GM19025 (cell line): ENCODE measurements at regions not wholly inside any gene's neighbourhood (a gene's known extent, or its start where the extent isn't known, plus 50 kb on each side); places are given as distances from the start of the nearest gene placed in this dataset.
"Not testable (repeated sequence)": the region's sequence is repeated elsewhere in the genome, so short reads cannot be mapped to it uniquely, and the experiment has no call there.

Experiments
- ATAC-seq: cut with Tn5 transposase; IDR thresholded peaks from one replicate; pipeline ENCODE4 v1.9.1; 2021; ENCODE audit warnings: mild to moderate bottlenecking, low read depth, moderate library complexity; ENCODE audit not compliant: unreplicated experiment

DNA sequence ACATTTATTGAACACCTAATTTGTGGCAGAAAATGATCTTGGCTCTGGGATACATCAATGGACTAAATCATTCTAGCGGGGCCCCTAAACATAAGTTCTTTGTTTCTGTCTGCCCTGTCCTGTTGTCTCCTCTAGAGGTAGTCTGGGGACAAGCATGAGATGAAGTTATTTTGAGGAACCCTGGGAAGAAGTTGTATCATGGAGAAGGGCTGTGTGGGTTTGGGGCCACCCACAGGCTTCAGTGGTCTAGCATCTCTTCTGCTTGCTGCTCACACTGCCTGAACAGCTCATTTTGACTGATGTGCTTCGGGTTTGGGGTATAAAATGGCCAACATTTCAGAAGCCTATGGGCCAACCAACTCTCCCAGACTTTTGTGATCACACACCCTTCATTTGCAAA lies 50.3 kb upstream of the OSBPL11 start:
- ATAC-seq, result no peak

DNA sequence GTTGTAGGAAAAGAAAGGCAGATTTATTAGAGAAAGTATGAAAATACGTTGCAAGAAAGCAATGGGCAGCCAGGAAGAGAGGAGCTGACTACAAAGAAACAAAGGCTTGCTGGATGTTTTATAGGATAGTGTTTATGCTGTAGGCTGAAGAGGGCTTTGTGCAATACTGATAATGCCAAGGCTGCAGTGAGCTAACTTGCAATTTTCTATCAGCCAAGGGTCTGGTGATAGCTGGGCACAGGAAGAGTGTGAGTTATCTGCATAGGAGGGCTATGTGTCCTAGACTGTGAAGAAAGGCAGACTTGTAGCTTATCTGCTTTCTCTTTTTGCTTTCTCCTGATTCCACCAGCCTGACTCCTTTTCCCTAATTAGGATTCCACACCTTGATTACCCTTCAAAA lies 51.3 kb upstream of the OSBPL11 start:
- no peak for ATAC-seq

DNA sequence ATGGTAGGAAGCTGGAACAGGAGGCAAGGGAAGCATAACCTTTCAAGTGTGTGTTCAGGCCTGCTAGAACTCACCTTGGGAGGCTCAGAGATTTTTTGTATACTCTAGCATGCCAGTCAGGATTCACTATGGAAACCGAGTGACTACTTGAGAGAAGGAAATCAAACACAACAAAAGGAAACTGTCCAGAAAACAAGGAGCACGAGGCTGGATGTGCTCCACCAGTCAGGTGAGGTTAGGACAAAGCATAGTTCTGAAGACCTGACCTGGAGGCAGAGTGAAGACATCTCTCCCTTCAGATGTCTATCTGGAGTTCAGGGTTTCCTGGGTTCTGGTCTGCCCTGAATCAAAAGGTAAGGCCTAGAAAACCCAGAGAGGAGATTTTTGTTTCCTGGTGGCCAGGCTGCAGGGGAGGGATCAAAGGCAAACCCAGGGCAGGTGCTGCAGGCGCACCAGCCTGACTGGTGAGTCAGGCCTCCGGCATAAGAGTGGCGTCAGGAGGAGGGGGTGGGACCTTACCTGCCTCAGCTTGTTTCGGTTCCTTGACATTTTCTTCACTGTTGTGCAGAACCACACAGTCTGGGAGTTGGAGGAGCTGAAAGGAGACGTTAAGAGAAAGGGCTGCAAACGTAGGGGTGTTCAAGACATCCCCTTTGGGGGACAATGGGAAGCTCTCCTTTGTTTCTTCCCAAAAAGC lies 52.2 kb upstream of the OSBPL11 start:
- ATAC-seq, result no peak

DNA sequence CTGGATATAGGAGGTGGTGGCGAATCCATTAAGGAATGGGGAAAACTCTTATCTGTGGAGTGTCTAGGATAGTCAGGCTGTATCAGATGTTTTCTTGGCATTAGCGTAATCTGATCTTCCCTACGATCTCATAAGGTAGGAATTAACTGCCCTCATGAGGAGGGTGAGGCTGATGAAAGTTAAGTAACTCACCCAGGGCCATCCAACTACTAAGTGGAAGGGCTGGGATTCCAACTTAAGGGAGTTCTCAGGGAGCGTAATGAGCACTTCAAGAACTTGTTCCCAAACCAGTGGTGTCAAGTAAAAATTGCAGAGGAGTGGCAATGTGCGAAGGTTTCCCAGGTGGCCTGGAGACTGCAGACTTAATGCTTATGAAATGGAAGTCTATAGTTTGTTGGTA lies 55.9 kb upstream of the OSBPL11 start:
- ATAC-seq, result no peak

DNA sequence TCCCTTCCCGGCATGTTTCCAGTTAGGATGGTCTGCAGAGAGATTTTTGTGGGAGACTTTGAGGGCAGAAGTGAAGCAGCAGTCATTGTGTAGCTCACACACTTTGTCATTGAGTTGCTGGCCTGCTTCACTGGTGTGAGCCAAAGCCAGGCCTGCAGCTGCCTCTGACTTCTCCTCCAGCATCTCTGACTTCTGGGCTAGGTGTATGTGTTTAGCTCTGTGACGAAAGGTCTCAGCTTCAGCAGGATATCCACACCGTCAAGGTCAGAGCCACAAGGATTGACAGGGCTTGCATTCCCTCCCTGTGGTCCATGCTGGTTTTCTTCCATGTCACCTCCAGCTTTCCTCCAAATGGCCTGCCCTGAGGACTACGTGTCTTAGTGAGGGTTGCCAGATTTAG lies 57.1 kb upstream of the OSBPL11 start:
- ATAC-seq, result no peak

DNA sequence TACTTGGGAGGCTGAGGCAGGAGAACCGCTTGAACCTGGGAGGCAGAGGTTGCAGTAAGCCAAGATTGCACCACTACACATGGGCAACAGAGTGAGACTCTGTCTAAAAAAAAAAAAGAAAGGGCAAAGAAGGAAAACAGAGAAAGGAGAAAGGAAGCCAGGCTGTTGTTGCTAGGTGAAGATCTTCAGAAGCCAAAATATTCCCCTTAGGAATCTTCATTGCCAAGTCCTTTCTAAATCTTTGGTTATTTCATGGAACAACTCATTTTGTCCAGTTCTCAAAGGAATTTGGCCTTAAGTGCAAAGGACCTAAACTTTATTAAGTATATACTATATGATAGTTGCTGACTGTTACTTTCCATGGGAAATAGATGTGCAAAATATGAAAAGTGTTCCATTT lies 59.2 kb upstream of the OSBPL11 start:
- no peak for ATAC-seq

DNA sequence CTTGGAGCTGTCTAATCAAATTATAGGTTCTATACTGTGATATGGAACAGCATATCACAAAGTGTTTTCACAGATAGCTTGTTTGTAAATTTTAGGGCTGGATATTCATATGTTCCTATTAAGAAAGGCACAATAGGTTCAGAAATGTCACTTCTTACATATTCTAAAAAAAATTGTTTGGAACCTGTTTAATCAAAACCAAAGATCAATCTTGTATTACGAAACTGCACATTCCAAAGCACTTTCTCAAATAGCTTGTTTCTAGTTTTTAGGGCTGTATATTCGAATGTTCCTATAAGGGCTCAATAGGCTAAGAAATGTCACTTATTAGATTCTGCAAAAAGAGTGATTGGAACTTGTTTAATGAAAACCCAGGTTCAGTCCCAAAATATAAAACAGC lies 67.4 kb upstream of the OSBPL11 start:
- no peak for ATAC-seq

DNA sequence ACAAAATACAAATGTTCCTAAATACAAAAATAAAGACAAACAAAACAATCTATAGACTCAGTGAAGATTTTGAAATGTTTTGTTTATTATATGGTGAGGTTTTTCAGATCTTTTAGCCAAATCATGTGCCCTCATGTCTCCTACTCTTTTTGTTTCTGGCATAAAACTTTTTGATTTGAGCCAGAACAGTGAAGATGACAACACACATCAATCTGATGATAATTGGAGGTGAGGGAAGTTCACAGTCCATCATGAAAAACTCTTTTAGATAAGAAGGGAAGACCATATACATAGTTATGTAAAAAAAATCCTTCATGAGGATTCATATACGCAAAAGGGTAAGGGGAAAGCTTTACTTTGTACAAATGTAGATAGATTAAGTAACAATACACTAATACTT lies 75.1 kb upstream of the OSBPL11 start:
- no peak for ATAC-seq

DNA sequence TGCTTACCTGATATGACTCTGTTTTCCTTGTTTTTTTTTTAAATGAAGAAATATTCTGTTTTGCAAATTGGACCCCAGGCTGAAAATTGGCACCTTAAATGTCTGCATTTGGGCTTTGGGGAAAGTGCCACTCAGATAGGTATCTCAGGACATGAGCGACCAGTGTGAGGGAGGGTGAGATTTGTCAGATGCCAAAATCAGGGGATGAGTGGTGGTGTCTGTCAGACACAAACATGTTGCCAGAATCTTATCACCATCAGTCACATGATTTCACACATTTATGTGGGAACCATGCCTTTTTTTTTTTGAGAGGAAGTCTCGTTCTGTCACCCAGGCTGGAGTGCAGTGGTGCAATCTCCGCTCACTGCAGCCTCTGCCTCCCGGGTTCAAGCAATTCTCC lies 75.6 kb upstream of the OSBPL11 start:
- ATAC-seq, result no peak

DNA sequence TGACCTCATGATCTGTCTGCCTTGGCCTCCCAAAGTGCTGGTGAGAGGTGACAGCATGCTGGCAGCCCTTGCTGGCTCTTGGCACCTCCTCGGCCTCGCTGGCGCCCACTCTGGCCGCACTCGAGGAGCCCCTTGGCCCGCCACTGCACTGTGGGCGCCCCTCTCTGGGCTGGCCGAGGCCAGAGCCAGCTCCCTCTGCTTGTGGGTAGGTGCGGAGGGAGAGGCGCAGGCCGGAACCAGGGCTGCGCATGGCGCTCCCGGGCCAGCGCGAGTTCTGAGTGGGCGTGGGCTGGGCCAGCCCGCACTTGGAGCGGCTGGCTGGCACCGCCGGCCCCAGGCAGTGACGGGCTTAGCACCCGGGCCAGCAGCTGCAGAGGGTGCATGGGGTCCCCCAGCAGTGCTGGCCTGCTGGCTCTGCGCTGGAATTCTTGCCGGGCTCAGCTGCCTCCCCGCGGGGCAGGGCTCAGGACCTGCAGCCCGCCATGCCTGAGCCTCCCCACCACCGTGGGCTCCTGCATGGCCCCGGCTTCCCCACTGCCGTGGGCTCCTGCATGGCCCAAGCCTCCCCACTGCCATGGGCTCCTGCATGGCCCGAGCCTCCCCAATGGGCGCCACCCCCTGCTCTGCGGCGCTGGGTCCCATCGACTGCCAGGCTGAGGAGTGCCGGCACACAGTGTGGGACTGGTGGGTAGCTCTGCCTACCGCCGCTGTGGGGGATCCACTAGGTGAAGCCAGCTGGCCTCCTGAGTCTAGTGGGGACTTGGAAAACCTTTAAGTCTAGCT lies 76.4 kb upstream of the OSBPL11 start:
- no peak for ATAC-seq

DNA sequence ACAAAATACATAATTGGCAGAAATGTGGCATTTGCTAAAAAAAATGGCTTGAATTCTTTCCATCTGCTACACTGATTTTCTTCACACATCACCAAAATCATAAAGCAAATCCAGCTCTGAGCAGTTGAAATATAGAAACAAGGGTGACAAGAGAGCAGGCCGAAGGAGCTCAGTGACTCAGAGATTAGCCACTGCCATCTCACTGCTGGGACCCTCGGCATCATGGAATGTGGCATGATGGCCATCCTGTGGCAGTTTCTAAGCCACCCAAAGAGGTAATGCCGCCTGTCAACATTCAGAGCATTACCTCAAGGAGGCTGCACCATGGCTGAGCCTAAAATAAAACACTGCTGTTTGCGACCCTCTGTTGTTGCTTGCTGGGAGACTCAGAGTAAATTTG lies 80.5 kb upstream of the OSBPL11 start:
- ATAC-seq, result no peak

DNA sequence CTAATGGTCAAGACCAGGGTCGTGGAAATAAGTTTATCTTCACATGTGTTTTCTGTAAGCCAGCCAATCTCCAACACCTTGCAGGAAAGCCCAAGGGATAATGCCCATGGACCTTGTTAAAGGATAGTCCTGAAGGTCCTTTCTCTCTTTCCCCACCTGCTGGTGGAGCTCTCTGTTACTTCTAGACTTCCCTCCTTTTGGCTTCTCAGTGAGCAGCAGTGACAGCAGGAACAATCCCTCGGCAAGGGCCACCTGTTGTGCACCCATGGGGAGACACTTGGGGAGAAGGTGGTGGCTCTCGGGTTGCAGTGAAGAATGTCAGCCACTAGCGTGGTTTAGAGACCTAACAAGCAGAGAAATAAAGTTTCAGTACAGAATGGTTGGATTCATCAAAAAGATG lies 84.0 kb upstream of the OSBPL11 start:
- no peak for ATAC-seq

DNA sequence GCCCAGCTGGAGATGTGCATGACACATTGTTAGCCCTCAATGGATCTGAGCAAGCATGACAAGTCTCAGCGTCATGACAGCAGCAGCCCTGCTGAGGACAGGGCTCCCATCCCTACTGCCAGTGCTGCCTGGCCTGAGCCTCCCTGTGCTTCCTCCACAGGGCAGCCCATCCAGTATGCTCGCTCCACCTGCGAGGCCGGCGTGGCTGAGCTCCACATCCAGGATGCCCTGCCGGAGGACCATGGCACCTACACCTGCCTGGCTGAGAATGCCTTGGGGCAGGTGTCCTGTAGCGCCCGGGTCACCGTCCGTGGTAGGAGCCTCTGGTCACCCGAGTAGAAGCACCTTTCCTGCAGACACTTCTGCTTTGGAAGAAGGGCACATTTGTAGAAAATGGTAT lies 85.8 kb upstream of the OSBPL11 start:
- ATAC-seq, result no peak

DNA sequence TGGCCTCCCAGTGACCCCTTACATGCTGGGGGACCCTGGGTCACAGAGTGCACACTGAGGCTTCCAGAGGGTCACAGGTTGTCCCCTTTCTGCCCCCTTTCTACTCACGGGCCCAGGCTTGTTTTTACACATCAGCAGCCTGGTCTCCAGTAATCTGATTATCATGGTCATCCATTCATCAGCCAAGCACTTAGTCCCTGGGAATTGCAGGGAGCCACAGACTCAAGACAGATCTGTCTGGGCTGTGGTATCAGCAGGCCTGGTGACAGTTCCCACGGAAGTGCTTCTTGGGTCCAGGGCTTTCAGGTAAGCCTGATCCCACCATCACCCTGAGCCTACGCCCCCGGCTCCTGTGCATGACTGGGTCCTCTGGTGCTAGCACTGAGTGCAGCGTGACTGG lies 86.6 kb upstream of the OSBPL11 start:
- ATAC-seq, result not testable (repeated sequence)

DNA sequence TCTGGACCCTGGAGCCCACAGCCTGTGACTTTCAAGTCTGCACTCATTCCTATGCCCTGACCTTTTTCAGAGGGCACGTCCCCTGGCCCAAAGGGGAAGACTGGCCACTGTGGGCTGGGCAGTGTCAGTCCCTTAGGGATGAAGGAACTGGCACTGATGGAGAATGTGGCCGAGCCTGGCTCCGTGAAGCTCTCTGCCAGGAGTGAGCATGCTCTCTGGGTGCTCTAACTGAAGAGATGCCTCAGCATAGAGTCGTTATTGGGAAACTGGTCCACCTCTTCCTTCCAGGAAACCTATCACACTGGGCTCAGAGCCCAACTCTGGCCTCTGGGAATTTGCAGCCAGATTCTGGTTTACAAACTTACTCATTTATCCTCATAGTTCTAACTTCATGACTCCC lies 87.3 kb upstream of the OSBPL11 start:
- ATAC-seq, result not testable (repeated sequence)

DNA sequence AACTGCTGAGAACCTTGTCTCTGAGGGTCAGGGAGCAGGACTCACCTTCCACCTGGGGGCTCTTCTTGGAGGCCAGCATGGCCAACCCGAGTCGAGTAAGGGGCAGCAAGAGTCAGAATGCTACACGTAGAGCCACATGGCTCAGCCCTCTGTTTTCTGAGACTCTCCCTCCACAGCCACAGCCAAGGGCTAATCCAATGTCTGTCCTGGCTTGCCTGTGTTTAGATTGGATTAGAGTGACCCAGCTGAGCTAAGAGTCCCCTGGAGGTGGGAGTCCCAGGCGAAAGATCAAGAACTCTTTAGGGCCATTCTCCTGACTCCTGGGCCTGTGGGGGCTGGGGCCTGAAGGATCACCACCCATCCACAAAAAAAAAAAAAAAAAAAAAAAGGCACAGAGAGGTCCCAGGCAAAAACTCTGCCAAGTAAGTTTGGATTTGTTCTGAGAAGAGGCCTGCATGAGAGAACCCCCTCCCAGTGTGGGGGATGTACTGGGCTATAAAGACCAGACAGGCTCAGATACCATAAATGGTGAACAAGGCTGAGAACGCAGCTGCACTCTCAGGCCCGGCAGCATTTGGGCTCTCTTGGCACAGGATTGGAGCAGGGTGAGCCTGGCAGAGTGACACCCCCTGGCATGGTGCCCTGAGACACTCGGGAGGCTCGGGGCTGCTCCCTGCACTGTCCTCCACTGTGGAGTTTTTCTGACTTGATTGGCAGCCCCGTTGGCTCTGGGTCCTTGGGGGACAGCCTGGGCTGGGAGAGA lies 88.0 kb upstream of the OSBPL11 start:
- ATAC-seq, result no peak

DNA sequence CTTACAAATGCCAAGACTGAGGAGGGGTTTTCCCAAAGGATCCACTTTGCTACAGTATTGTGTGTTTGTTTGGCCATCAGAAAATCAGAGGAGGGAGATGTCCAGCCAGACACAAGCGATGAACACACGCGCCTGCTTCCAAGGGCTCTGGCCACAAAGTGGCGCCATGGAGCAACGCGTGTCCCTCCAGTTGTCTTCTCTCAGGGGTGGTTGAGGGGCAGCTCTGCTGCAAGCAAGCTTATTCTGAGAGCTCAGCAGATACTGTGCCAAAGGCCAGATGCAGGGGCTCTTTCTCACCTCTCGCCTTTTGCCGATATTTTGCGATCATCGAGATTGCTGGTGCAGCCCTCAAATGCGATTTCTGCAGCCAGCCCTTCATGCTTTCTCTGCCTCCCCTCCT lies 88.9 kb upstream of the OSBPL11 start:
- ATAC-seq, result no peak

DNA sequence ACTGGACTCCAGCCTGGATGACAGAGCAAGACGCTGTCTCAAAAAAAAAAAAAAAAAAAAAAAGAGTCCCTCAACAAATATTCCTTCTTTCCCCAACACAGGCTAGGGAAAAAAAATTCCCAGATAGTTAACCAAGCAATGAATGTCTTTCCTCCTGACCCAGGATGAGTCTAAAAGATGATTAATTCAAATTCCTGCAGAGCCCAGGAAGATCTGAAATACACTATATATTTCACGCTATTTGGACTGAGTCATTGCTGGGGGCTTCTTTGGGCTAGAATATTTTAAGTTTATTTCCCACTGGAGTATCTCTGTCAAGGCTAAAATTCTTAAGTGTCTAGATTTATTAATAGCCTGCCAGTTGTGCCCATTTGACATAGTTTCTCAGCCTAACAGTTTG lies 90.4 kb upstream of the OSBPL11 start:
- ATAC-seq, result not testable (repeated sequence)

DNA sequence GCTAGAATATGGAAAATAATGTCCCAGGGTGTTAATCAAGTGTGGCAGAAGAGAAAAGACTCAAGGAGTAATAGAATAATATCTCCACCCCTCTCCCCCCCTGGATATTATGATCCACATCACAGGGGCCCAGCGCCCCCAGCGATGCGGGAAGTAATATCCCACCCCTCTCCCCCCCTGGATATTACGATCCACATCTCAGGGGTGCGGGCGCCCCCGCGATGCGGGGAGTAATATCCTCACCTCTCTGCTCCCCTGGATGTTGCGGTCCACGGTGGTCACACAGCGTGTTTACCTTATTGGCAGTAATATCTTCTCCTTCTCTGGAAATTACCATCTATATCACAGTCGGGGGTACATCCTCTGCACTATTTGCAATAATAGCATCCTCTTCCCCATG lies 97.1 kb upstream of the OSBPL11 start:
- ATAC-seq, result no peak

DNA sequence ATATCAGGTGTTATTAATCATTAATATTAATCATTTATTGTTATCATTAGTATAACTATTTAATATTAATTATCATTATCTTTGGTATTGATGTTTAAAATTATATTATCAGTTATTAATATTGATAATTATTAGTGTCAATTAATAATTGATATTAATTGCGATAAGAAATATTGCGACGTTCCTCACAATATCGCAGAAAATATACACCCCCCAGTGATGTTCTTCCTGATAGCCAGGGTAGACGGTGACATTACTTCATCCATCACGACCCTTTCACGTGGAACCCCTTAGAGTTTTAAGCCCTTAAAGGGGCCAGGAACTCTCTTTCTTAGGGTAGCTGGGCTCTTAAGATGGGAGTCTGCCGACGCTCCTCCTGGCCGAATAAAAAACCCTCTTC lies 98.6 kb upstream of the OSBPL11 start:
- no peak for ATAC-seq

DNA sequence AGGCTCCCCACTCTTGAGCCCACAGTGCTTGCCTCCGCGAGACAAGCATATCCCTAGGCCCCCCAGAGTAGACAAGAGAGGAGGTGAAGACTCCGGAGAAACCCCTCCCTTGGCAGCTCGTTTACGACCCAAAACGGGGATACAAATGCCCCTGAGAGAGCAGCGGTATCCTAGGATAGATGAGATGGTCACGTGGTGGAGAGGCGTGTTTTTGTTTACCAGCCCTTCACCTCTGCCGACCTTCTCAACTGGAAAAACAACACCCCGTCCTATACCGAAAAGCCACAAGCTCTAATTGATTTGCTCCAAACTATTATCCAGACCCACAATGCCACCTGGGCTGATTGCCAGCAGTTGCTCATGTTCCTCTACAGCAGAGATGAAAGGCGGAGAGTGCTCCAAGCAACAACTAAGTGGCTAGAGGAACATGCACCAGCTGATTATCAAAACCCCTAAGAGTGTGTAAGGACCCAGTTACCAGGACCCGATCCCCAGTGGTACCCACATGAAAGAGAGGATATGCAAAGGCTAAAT lies 99.5 kb upstream of the OSBPL11 start:
- no peak for ATAC-seq
